H9 (cell line): ENCODE measurements at regions not wholly inside any gene's neighbourhood (a gene's known extent, or its start where the extent isn't known, plus 50 kb on each side); places are given as distances from the start of the nearest gene placed in this dataset.

Source experiments
- DNase-seq: peaks from one replicate; pipeline ENCODE4 v3.0.0-alpha.2; 2017
- H2AFZ ChIP-seq: one replicate; pipeline ENCODE4 v1.6.1; 2013; ENCODE audit warnings: mild to moderate bottlenecking, low read length, control low read depth, moderate library complexity
- H2AK5ac ChIP-seq: 2 replicates; pipeline ENCODE4 v1.6.1; 2013; ENCODE audit warnings: low read length, control low read depth, mixed read lengths; ENCODE audit not compliant: insufficient read length
- H2BK120ac ChIP-seq: one replicate; pipeline ENCODE4 v1.6.1; 2013; ENCODE audit warnings: low read depth, mild to moderate bottlenecking, low read length, control low read depth, inconsistent platforms; ENCODE audit not compliant: poor library complexity, severe bottlenecking
- H2BK12ac ChIP-seq: 2 replicates; pipeline ENCODE4 v1.6.1; 2013; ENCODE audit warnings: low read length, control low read depth, mixed read lengths, low read depth; ENCODE audit not compliant: insufficient read length
- H2BK15ac ChIP-seq: 2 replicates; pipeline ENCODE4 v1.6.1; 2013; ENCODE audit warnings: low read depth, low read length, control low read depth
- H2BK20ac ChIP-seq: one replicate; pipeline ENCODE4 v1.6.1; 2013; ENCODE audit warnings: low read depth, mild to moderate bottlenecking, low read length, control low read depth, inconsistent platforms; ENCODE audit not compliant: poor library complexity, severe bottlenecking
- H2BK5ac ChIP-seq: 2 replicates; pipeline ENCODE4 v1.6.1; 2013; ENCODE audit warnings: low read length, control low read depth, mixed read lengths; ENCODE audit not compliant: insufficient read length
- H3K14ac ChIP-seq: 2 replicates; pipeline ENCODE4 v1.6.1; 2013; ENCODE audit warnings: low read length, control low read depth; ENCODE audit not compliant: insufficient read depth
- H3K18ac ChIP-seq: 2 replicates; pipeline ENCODE4 v1.6.1; 2013; ENCODE audit warnings: low read depth, mild to moderate bottlenecking, mixed read lengths, low read length, control low read depth; ENCODE audit not compliant: insufficient read length
- H3K23ac ChIP-seq: 2 replicates; pipeline ENCODE4 v1.6.1; 2013; ENCODE audit warnings: low read length, control low read depth, mixed read lengths, low read depth; ENCODE audit not compliant: insufficient read length
- H3K23me2 ChIP-seq: 2 replicates; pipeline ENCODE4 v1.6.1; 2013; ENCODE audit warnings: low read depth, mild to moderate bottlenecking, mixed read lengths, low read length, control low read depth; ENCODE audit not compliant: insufficient read length, poor library complexity, severe bottlenecking
- H3K27ac ChIP-seq: 2 replicates; pipeline ENCODE4 v1.5.1; 2013; ENCODE audit warnings: low read length, control low read depth, mixed read lengths, low read depth; ENCODE audit not compliant: insufficient read length
- H3K27me3 ChIP-seq: 2 replicates; pipeline ENCODE4 v1.6.1; 2013; ENCODE audit warnings: low read length, control low read depth, inconsistent platforms; ENCODE audit not compliant: insufficient read depth
- H3K4ac ChIP-seq: 2 replicates; pipeline ENCODE4 v1.6.1; 2013; ENCODE audit warnings: low read depth, mild to moderate bottlenecking, control low read depth, inconsistent platforms, low read length, moderate library complexity
- H3K4me1 ChIP-seq: 2 replicates; pipeline ENCODE4 v1.6.1; 2013; ENCODE audit warnings: low read length, control low read depth, inconsistent platforms; ENCODE audit not compliant: insufficient read depth
- H3K4me2 ChIP-seq: 2 replicates; pipeline ENCODE4 v1.6.1; 2013; ENCODE audit warnings: low read length, control low read depth, mixed read lengths; ENCODE audit not compliant: insufficient read length, insufficient read depth
- H3K56ac ChIP-seq: 2 replicates; pipeline ENCODE4 v1.6.1; 2013; ENCODE audit warnings: low read depth, mild to moderate bottlenecking, mixed read lengths, low read length, control low read depth; ENCODE audit not compliant: insufficient read length
- H3K79me1 ChIP-seq: 2 replicates; pipeline ENCODE4 v1.6.1; 2013; ENCODE audit warnings: low read depth, mild to moderate bottlenecking, moderate library complexity, low read length, control low read depth, inconsistent platforms; ENCODE audit not compliant: insufficient read depth, poor library complexity, severe bottlenecking
- H3K79me2 ChIP-seq: 2 replicates; pipeline ENCODE4 v1.6.1; 2013; ENCODE audit warnings: low read length, control low read depth, inconsistent platforms; ENCODE audit not compliant: insufficient read depth
- H3K9ac ChIP-seq: 2 replicates; pipeline ENCODE4 v1.6.1; 2013; ENCODE audit warnings: low read length, control low read depth, mixed read lengths; ENCODE audit not compliant: insufficient read length; ENCODE audit errors: extremely low read depth
- H3K9me3 ChIP-seq: one replicate; pipeline ENCODE4 v1.6.1; 2013; ENCODE audit warnings: low read depth, low read length, inconsistent platforms; ENCODE audit not compliant: control insufficient read depth
- H3T11ph ChIP-seq: one replicate; pipeline ENCODE4 v1.6.1; 2013; ENCODE audit warnings: mild to moderate bottlenecking, low read length, control low read depth, inconsistent platforms
- H4K20me1 ChIP-seq: one replicate; pipeline ENCODE4 v1.6.1; 2013; ENCODE audit not compliant: control insufficient read depth, insufficient read length, insufficient read depth
- H4K5ac ChIP-seq: 2 replicates; pipeline ENCODE4 v1.6.1; 2013; ENCODE audit warnings: low read depth, mild to moderate bottlenecking, mixed read lengths, low read length, control low read depth; ENCODE audit not compliant: insufficient read length
- H4K8ac ChIP-seq: replicated peaks from 2 replicates; pipeline ENCODE4 v1.6.1; 2013; ENCODE audit warnings: low read length, control low read depth, mixed read lengths, low read depth; ENCODE audit not compliant: insufficient read length
- H4K91ac ChIP-seq: 2 replicates; pipeline ENCODE4 v1.6.1; 2013; ENCODE audit warnings: low read depth, mild to moderate bottlenecking, moderate library complexity, mixed read lengths, low read length, control low read depth; ENCODE audit not compliant: insufficient read length
- H3K27ac Mint-ChIP-seq, 3 experiments: 2 replicates in 2 of 3; 3 replicates in 1 of 3; pipeline ENCODE4 v1.8.0; 2020 to 2021; ENCODE audit warnings: mixed read lengths in 3 of 3, mild to moderate bottlenecking in 1 of 3, moderate library complexity in 1 of 3
- H3K27me3 Mint-ChIP-seq: 2 replicates; pipeline ENCODE4 v1.8.0; 2021; ENCODE audit warnings: low read depth, mild to moderate bottlenecking, moderate library complexity, mixed read lengths
- H3K36me3 Mint-ChIP-seq, 3 experiments: 2 replicates in 2 of 3; 3 replicates in 1 of 3; pipeline ENCODE4 v1.8.0; 2020 to 2021; ENCODE audit warnings: low read depth in 3 of 3, mixed read lengths in 3 of 3; ENCODE audit not compliant: insufficient read depth in 1 of 3
- H3K4me1 Mint-ChIP-seq, 2 experiments: 2 replicates each; pipeline ENCODE4 v1.8.0; 2020; ENCODE audit warnings: mixed read lengths in 2 of 2
- H3K4me3 Mint-ChIP-seq, 2 experiments: 2 replicates in 1 of 2; 3 replicates in 1 of 2; pipeline ENCODE4 v1.8.0; 2020 to 2021; ENCODE audit warnings: mild to moderate bottlenecking in 2 of 2, mixed read lengths in 2 of 2, moderate library complexity in 1 of 2
- H3K9me3 Mint-ChIP-seq, 2 experiments: 2 replicates in 1 of 2; 3 replicates in 1 of 2; pipeline ENCODE4 v1.8.0; 2020; ENCODE audit warnings: mild to moderate bottlenecking in 2 of 2, mixed read lengths in 2 of 2, moderate library complexity in 1 of 2
- WGBS: extraction: QIAGEN DNeasy Blood & Tissue Kit; methylation state at CpG from one replicate; pipeline ENCODE4 v1.1.7; 2013; ENCODE audit warnings: missing lambda C conversion rate, low lambda C conversion rate, mixed read lengths; ENCODE audit not compliant: insufficient read length; ENCODE audit errors: extremely low coverage; 5-methylcytosine and 5-hydroxymethylcytosine counted together
- TF ChIP-seq, protein P1 (sequence below): fragments of 200-600 bp; sonication (generic); conservative IDR thresholded peaks from 3 replicates; pipeline ENCODE4 v1.8.0; 2021; ENCODE audit warnings: antibody characterized with exemption, mild to moderate bottlenecking

DNA sequence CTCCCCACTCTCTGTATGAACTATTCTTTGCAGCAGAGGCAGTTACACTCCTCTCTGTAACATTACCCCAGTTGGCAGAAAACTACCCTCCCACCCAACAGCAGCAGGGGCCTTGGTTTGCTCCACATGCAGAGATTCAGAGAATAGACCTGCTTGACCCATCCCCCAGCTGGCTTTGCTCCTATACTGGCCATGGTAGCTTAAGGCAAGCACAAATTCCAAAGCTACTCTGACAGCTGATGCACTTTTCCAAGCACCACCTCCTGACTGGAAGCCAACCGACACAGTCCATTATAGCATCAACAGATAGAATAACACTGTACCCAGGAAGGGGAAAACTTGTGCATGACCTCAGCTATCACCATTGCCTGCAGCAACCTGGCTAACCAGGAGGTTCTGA is 846.5 kb upstream of the NCAM2 start:
- no peak overlapping the region for H3K27ac ChIP-seq
- no peaks in the 10 kb centered on the region for H3K79me2 ChIP-seq
- H2BK120ac ChIP-seq: no peak overlapping the region
- H2AK5ac ChIP-seq: no peak overlapping the region
- Mint-ChIP-seq H3K27ac (0 out of 7 replicates have a peak overlapping the region, but pooled peaks of 1 of the 3 experiments have one; percentile 75), H3K4me1 (no peaks in the 10 kb centered on the region), H3K36me3 (peaks cover 17 to 35% (median 25%) of the 10 kb centered on the region in 3 experiments), H3K4me3 (no peak overlapping the region), H3K27me3 (no peaks in the 10 kb centered on the region), H3K9me3 (peaks cover 28 to 40% of the 10 kb centered on the region in 2 experiments)
- H3K9me3 ChIP-seq: peaks cover 13% of the 10 kb centered on the region
- H2BK20ac ChIP-seq: no peak overlapping the region
- H2AFZ ChIP-seq: no peak overlapping the region
- H2BK5ac ChIP-seq: no peak overlapping the region
- H3K23ac ChIP-seq: no peak overlapping the region
- H2BK12ac ChIP-seq: no peak overlapping the region
- no peak for DNase-seq
- H3K23me2 ChIP-seq: no peaks in the 10 kb centered on the region
- H4K20me1 ChIP-seq: no peaks in the 10 kb centered on the region
- H3K27me3 ChIP-seq: no peaks in the 10 kb centered on the region
- H2BK15ac ChIP-seq: no peak overlapping the region
- H3K4me1 ChIP-seq: no peaks in the 10 kb centered on the region
- no peak overlapping the region for H3K56ac ChIP-seq
- H3K4ac ChIP-seq: no peak overlapping the region
- no peak overlapping the region for H3T11ph ChIP-seq
- no peak overlapping the region for H3K18ac ChIP-seq
- H3K9ac ChIP-seq: no peak overlapping the region
- H3K14ac ChIP-seq: no peak overlapping the region
- no peak overlapping the region for H4K91ac ChIP-seq
- H4K8ac ChIP-seq: no peak overlapping the region
- TF ChIP-seq, protein P1, sequence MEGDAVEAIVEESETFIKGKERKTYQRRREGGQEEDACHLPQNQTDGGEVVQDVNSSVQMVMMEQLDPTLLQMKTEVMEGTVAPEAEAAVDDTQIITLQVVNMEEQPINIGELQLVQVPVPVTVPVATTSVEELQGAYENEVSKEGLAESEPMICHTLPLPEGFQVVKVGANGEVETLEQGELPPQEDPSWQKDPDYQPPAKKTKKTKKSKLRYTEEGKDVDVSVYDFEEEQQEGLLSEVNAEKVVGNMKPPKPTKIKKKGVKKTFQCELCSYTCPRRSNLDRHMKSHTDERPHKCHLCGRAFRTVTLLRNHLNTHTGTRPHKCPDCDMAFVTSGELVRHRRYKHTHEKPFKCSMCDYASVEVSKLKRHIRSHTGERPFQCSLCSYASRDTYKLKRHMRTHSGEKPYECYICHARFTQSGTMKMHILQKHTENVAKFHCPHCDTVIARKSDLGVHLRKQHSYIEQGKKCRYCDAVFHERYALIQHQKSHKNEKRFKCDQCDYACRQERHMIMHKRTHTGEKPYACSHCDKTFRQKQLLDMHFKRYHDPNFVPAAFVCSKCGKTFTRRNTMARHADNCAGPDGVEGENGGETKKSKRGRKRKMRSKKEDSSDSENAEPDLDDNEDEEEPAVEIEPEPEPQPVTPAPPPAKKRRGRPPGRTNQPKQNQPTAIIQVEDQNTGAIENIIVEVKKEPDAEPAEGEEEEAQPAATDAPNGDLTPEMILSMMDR: no peak
- H3K79me1 ChIP-seq: no peaks in the 10 kb centered on the region
- no peak overlapping the region for H3K4me2 ChIP-seq
- no CpG with 5 or more reads among the region's 1 CpG for WGBS
- H4K5ac ChIP-seq: no peak overlapping the region
